ENCODE measurements at regions not wholly inside any gene's neighbourhood (a gene's known extent, or its start where the extent isn't known, plus 50 kb on each side); places are given as distances from the start of the nearest gene placed in this dataset.

DNA sequence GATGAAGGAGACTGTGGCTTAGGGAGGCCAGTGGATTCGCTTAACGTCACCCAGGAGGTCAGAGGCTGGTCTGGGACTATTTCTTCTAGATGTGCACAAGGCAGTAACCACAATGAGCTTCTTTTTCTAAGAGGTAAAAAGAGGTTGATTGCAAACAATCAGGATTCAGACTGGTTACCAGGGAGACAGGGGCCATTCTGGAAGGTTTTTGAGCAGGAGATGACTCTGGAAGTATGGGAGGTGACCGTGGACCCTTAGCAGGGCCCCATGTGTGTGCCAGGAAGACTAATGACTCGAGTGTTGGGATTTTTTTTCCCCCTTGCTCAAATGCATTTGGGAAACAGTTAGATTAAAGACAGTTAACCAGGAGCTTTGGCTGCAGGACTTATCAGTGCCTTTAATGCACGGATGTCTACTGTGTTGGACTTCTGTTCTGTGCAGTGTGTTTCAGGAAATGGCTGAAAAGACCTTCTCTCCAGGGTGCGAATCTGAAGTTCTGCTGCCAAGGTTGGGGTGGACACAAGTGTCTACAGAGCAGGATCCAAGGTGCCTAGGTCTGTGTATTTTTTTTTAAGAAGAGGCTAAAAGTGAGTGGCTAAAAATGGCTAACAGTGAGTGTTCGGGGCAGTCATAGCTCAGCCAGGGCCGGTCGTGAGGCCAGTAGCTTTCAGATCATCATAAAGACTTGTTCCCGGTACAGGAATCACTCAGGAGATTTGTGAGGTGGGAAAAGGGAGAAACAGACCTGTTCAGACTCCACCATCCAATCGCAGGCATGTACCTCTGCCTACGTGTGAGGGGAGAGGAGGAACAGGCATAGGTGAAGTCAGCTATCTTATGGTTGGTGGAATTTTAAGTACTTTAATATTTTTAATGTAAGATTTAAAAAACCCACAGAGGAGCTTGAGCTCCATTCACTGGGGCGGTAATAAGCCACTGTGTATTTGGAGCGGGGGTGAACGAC, 82.3 kb upstream of the CIBAR2 start:
- TF ChIP-seq EZH2phosphoT487 (IDR thresholded peaks at IDR 0.05; ENCODE audit: insufficient read depth, low read depth) (no peak), EZH2 (IDR thresholded peaks at IDR 0.05; ENCODE audit: insufficient read depth, poor library complexity, severe bottlenecking) (no peak)
